ENCODE measurements at regions not wholly inside any gene's neighbourhood (a gene's known extent, or its start where the extent isn't known, plus 50 kb on each side); places are given as distances from the start of the nearest gene placed in this dataset.
A peak's percentile ranks its signal among the peaks of the same experiment; 100 is the strongest.

DNA sequence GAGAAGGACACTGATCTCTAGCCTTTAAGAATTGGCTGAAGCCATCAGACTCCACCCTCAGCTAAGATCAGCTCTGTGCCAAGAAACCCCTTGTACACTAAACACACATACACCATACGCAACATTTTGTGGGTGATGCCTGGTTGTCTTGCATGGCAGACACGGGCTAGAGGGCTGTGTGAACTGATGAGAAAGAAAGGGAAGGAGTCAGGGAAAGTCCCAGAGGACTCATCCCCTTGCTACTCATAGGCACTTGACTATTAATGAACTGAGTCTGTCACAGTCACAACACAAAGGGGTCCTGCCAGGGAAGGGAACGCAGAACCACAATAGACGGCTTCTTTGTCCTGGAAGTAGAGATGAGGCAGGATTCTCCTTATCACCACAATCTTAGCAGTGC, 80.8 kb downstream of the EMP1 start:
- intact Hi-C loops (cut with DNase I) = loop anchor here (5.0 to 10.0 kb wide), 2 partner anchors 260 to 698 kb away; no protein-coding TSS in a partner anchor

DNA sequence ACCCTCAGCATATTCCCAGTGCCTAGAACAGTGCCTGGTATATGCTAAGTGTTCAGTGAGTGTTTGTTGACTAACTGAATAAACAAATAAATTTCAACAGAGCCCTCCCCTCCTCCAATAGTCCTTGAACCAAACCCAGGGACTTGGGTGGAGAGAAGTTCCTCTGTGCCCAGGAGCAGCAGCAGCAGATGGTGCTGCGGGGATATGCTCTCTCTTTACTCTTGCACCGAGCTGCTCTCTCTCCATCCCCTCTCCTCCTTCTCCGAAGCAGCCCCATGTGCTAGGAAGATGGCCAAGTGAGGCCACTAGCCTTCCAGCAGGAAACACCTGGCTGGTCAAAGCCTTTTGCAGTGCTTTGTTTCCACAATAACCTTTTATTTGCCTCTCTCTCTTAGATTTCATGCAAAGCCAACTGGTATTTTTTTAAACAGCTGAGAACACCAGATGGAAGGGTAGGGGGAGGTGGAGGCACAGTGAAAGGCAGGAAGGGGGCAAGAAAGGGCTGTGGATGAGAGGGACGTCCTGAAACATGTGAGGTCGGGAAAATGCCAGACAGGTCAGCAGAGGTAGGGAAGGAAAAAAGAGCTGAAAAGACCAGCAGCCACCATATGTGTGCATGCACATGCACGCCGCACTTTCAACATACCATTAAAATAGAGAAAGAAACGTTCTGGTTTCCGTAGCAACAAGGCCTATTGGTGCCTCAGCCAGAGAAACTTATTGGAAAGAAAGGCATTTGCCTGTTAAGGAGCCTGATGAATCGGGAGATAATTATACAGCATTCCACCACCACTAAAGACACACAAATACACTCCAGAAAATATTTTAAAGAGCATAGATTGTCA, 78.9 kb downstream of the EMP1 start:
- no peak for DNase-seq

More for the DNA sequence above, 80.8 kb downstream of the EMP1 start:
- DNase-seq = no peak

DNA sequence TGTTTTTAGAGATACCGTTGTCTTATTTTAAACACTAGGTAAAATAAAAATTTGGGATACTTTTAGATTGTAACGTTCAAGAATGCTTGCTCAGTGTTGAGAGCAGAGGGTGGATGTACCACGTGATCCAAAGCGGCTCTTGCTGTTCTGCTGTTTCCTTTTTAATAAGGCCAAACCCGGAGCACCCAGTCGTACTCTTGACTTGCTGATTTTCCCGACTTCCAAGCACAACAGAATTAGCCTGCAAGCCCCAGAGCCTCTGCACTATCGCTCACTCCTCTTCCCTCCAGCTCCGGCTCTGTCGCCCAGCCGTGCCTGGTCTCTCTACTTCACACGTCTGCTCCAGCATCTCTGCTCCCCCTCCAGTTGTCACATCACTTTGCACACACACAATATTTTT, 77.3 kb downstream of the EMP1 start:
- intact Hi-C loops (cut with DNase I) = loop anchor here (10.0 kb wide), 1 partner anchor 701 kb away; no protein-coding TSS in a partner anchor
- peak in 5 of 10 donors; percentile 24 to 88 (median 74) for DNase-seq

More for the DNA sequence above, 78.9 kb downstream of the EMP1 start:
- intact Hi-C loops (cut with DNase I) = loop anchor here (5.0 to 10.0 kb wide), 2 partner anchors 262 to 699 kb away; no protein-coding TSS in a partner anchor

DNA sequence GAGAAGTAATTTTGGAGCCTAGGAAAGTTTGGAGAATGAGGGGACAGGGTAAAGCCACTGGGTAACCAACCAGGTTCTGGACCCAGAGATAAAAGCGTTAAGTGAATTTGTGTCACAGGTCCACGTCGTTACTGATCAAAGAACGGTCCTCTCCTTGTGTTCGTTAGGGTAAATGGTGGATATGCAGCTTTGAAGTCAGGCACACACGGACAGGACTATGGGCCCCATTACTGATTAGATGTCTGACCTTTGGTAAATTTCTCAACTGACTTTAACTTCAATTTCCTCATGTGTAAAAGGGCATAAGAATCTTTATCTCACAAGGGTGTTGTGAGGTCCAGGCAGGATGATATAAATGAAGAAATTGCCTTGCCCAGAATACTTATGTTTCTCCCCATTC, 76.6 kb downstream of the EMP1 start:
- no peak for DNase-seq
- intact Hi-C loops (cut with DNase I) = loop anchor here (10.0 kb wide), 1 partner anchor 702 kb away; no protein-coding TSS in a partner anchor

DNA sequence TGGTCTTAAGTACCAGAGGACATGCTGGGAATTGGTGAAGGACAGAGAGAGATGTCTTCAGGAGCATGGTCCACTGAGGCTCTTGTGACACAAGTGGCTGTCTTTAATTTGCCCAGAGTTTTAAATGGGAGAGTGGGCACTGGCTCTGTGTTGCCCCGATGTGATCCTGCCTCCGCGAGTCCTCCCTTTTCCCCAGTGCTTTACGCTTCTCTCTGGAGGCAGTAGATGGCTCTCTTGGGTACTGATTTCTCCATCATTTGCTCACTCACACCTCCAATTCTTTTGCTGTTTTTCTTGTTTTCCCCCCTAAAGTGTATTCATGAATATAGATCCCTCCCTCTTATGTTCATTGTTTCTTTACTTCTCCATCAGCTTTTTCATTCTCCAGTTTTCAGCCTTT, 74.3 kb downstream of the EMP1 start:
- DNase-seq = no peak
- intact Hi-C loops (cut with DNase I) = loop anchor here (10.0 kb wide), 1 partner anchor 704 kb away; no protein-coding TSS in a partner anchor
